ENCODE measurements at regions not wholly inside any gene's neighbourhood (a gene's known extent, or its start where the extent isn't known, plus 50 kb on each side); places are given as distances from the start of the nearest gene placed in this dataset.
A peak's percentile ranks its signal among the peaks of the same experiment; 100 is the strongest.

- no peak for DNase-seq
These were observed 136.9 kb downstream of the SLC38A1 start for GRCh38 chr12:46131732-46132469.

GRCh38 chr12:46127656-46128055 lies 137.3 kb upstream of the SCAF11 start:
- no peak for DNase-seq

- DNase-seq, result peak; percentile 23
These were observed 135.8 kb upstream of the SCAF11 start for GRCh38 chr12:46126050-46126727.

- DNase-seq, result peak; percentile 89
These were observed 134.7 kb upstream of the SCAF11 start for GRCh38 chr12:46124848-46125619.

GRCh38 chr12:46124132-46124847 lies 133.9 kb upstream of the SCAF11 start:
- no peak for DNase-seq

- DNase-seq, result no peak
These were observed 122.0 kb upstream of the SCAF11 start for GRCh38 chr12:46112364-46112763.

GRCh38 chr12:46111715-46112114 lies 121.3 kb upstream of the SCAF11 start:
- DNase-seq, result no peak

GRCh38 chr12:46110928-46111699 lies 120.7 kb upstream of the SCAF11 start:
- DNase-seq, result no peak

GRCh38 chr12:46110223-46110611 lies 119.8 kb upstream of the SCAF11 start:
- DNase-seq, result no peak

GRCh38 chr12:46109343-46110222 lies 119.2 kb upstream of the SCAF11 start:
- DNase-seq, result no peak

GRCh38 chr12:46108721-46109120 lies 118.3 kb upstream of the SCAF11 start:
- DNase-seq, result no peak

- DNase-seq, result no peak
These were observed 117.2 kb upstream of the SCAF11 start for GRCh38 chr12:46107591-46107990.

- DNase-seq, result no peak
These were observed 115.4 kb upstream of the SCAF11 start for GRCh38 chr12:46105735-46106134.

GRCh38 chr12:46103559-46104383 lies 113.4 kb upstream of the SCAF11 start:
- peak; percentile 49 for DNase-seq

GRCh38 chr12:46101485-46101869 lies 111.1 kb upstream of the SCAF11 start:
- DNase-seq, result no peak

GRCh38 chr12:46100551-46101484 lies 110.4 kb upstream of the SCAF11 start:
- DNase-seq, result no peak

- no peak for DNase-seq
These were observed 99.2 kb upstream of the SCAF11 start for GRCh38 chr12:46089414-46090162.

GRCh38 chr12:46087916-46088439 lies 97.6 kb upstream of the SCAF11 start:
- no peak for DNase-seq

All from midbrain (tissue), 1 donor.